Thyroid gland (tissue), 4 donors: ENCODE measurements at regions not wholly inside any gene's neighbourhood (a gene's known extent, or its start where the extent isn't known, plus 50 kb on each side); places are given as distances from the start of the nearest gene placed in this dataset.

Source experiments
- POLR2A ChIP-seq, 2 donors: fragments of 450-650 bp; IDR thresholded peaks; one replicate each; pipeline ENCODE4 v1.6.1; 2017; ENCODE audit warnings: antibody characterized with exemption in 2 of 2, mild to moderate bottlenecking in 2 of 2, moderate library complexity in 1 of 2
- TF ChIP-seq, protein P1 (sequence below), 6 experiments: fragments of 200-600 bp in 3 of 6; fragments of 450-650 bp in 3 of 6; sonication (generic) in 3 of 6; IDR thresholded peaks; one replicate each; pipeline ENCODE4 v1.5.1; 2016 to 2019; ENCODE audit warnings: antibody characterized with exemption in 6 of 6, mild to moderate bottlenecking in 2 of 6, inconsistent platforms in 1 of 6, moderate library complexity in 1 of 6

GRCh38 chr5:100418231-100418630 is 116.9 kb upstream of the FAM174A start:
- TF ChIP-seq, protein P1, sequence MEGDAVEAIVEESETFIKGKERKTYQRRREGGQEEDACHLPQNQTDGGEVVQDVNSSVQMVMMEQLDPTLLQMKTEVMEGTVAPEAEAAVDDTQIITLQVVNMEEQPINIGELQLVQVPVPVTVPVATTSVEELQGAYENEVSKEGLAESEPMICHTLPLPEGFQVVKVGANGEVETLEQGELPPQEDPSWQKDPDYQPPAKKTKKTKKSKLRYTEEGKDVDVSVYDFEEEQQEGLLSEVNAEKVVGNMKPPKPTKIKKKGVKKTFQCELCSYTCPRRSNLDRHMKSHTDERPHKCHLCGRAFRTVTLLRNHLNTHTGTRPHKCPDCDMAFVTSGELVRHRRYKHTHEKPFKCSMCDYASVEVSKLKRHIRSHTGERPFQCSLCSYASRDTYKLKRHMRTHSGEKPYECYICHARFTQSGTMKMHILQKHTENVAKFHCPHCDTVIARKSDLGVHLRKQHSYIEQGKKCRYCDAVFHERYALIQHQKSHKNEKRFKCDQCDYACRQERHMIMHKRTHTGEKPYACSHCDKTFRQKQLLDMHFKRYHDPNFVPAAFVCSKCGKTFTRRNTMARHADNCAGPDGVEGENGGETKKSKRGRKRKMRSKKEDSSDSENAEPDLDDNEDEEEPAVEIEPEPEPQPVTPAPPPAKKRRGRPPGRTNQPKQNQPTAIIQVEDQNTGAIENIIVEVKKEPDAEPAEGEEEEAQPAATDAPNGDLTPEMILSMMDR (IDR thresholded peaks at IDR 0.05) = no peak
- no peak for TF ChIP-seq POLR2A (IDR thresholded peaks at IDR 0.05)
